Neuronal stem cell (in vitro differentiated cells): ENCODE measurements at regions not wholly inside any gene's neighbourhood (a gene's known extent, or its start where the extent isn't known, plus 50 kb on each side); places are given as distances from the start of the nearest gene placed in this dataset.

ENCODE experiments used
- DNase-seq: peaks from one replicate; pipeline ENCODE4 v3.0.0-alpha.2; 2013; ENCODE audit warnings: low spot score
- H2AFZ ChIP-seq: one replicate; pipeline ENCODE4 v1.6.1; 2013; ENCODE audit warnings: mild to moderate bottlenecking, low read length, inconsistent platforms
- H2AK5ac ChIP-seq: 2 replicates; pipeline ENCODE4 v1.6.1; 2013; ENCODE audit warnings: low read depth, mild to moderate bottlenecking, inconsistent platforms, low read length, moderate library complexity, mixed read lengths
- H2BK120ac ChIP-seq: 2 replicates; pipeline ENCODE4 v1.6.1; 2013; ENCODE audit warnings: low read depth, mild to moderate bottlenecking, inconsistent platforms, low read length, moderate library complexity, mixed read lengths
- H2BK12ac ChIP-seq: one replicate; pipeline ENCODE4 v1.6.1; 2013; ENCODE audit warnings: low read length, inconsistent platforms
- H2BK15ac ChIP-seq: 2 replicates; pipeline ENCODE4 v1.6.1; 2013; ENCODE audit warnings: mild to moderate bottlenecking, low read length, inconsistent platforms, mixed read lengths
- H2BK5ac ChIP-seq: one replicate; pipeline ENCODE4 v1.6.1; 2013; ENCODE audit warnings: inconsistent platforms, mild to moderate bottlenecking, low read length, moderate library complexity
- H3K14ac ChIP-seq: one replicate; pipeline ENCODE4 v1.6.1; 2013; ENCODE audit warnings: low read length, inconsistent platforms
- H3K18ac ChIP-seq: 2 replicates; pipeline ENCODE4 v1.6.1; 2013; ENCODE audit warnings: low read length, inconsistent platforms
- H3K23ac ChIP-seq: 2 replicates; pipeline ENCODE4 v1.6.1; 2013; ENCODE audit warnings: low read depth, mild to moderate bottlenecking, mixed read lengths, low read length, inconsistent platforms; ENCODE audit not compliant: poor library complexity
- H3K27ac ChIP-seq: replicated peaks from 3 replicates; pipeline ENCODE4 v1.5.1; 2013; ENCODE audit warnings: low read length, inconsistent platforms
- H3K27me3 ChIP-seq, 3 experiments: 2 replicates each; pipeline ENCODE4 v1.6.1; 2013; ENCODE audit warnings: low read length in 3 of 3, mild to moderate bottlenecking in 2 of 3, inconsistent platforms in 1 of 3, low read depth in 1 of 3, mixed read lengths in 1 of 3, moderate library complexity in 1 of 3; ENCODE audit not compliant: control insufficient read depth in 3 of 3, insufficient read depth in 3 of 3
- H3K36me3 ChIP-seq, 2 donors: replicated peaks in 1 of 2; 2 replicates each; pipeline ENCODE4 v1.6.1; 2013; ENCODE audit warnings: low read length in 2 of 2; ENCODE audit not compliant: control insufficient read depth in 2 of 2, insufficient read depth in 2 of 2
- H3K4ac ChIP-seq: 2 replicates; pipeline ENCODE4 v1.6.1; 2013; ENCODE audit warnings: inconsistent platforms, mild to moderate bottlenecking, low read length, moderate library complexity
- H3K4me1 ChIP-seq, 2 donors: 1 replicate in 1 of 2; 2 replicates in 1 of 2; pipeline ENCODE4 v1.6.1; 2013; ENCODE audit warnings: low read length in 2 of 2, low read depth in 1 of 2; ENCODE audit not compliant: control insufficient read depth in 2 of 2, insufficient read depth in 1 of 2
- H3K4me2 ChIP-seq: one replicate; pipeline ENCODE4 v1.6.1; 2013; ENCODE audit warnings: mild to moderate bottlenecking, low read length, inconsistent platforms; ENCODE audit not compliant: insufficient read depth, poor library complexity, severe bottlenecking
- H3K4me3 ChIP-seq, 2 donors: 2 replicates each; pipeline ENCODE4 v1.5.1; 2013; ENCODE audit warnings: low read length in 2 of 2, mild to moderate bottlenecking in 2 of 2, inconsistent platforms in 1 of 2, moderate library complexity in 1 of 2
- H3K79me1 ChIP-seq: one replicate; pipeline ENCODE4 v1.6.1; 2013; ENCODE audit warnings: low read depth, mild to moderate bottlenecking, inconsistent platforms, low read length, moderate library complexity
- H3K9ac ChIP-seq: one replicate; pipeline ENCODE4 v1.6.1; 2013; ENCODE audit warnings: mild to moderate bottlenecking, low read depth, low read length, inconsistent platforms; ENCODE audit not compliant: poor library complexity
- H3K9me3 ChIP-seq, 2 donors: replicated peaks in 1 of 2; 2 replicates each; pipeline versions ENCODE3 to v1.6.1; 2013; ENCODE audit warnings: low read length in 2 of 2, mild to moderate bottlenecking in 2 of 2, inconsistent platforms in 1 of 2, low read depth in 1 of 2, mixed read lengths in 1 of 2, moderate library complexity in 1 of 2; ENCODE audit not compliant: control insufficient read depth in 2 of 2, insufficient read depth in 1 of 2
- H4K8ac ChIP-seq: one replicate; pipeline ENCODE4 v1.6.1; 2013; ENCODE audit warnings: low read depth, mild to moderate bottlenecking, inconsistent platforms, low read length, moderate library complexity
- H4K91ac ChIP-seq: one replicate; pipeline ENCODE4 v1.6.1; 2013; ENCODE audit warnings: low read length, low read depth, mild to moderate bottlenecking, inconsistent platforms; ENCODE audit not compliant: poor library complexity
- WGBS, 2 donors: extraction: QIAGEN DNeasy Blood & Tissue Kit; methylation state at CpG; one replicate each; pipeline ENCODE4 v1.1.7; 2013; ENCODE audit warnings: missing lambda C conversion rate in 2 of 2, mixed read lengths in 1 of 2; ENCODE audit not compliant: insufficient read length in 2 of 2, insufficient replicate concordance in 1 of 2; ENCODE audit errors: extremely low coverage in 2 of 2; 5-methylcytosine and 5-hydroxymethylcytosine counted together

DNA sequence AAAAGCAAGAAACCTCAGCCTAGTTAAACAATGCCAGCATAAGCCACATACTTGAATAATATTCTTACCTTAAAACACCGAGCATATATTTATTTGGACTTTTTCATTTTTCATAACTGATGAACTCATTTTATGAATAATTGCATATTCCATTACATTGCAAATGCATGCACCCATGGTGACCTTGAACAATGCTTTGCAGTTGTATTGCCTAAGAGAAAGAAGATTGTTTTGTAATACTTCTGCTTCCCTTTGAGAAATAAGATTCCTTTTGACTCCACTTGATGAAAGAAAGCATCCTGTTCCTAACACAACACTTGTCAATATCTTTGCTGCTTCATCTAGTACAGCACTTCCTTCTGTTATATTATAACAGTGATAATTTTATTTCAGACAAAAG is 1182.2 kb downstream of the FLRT2 start:
- no CpG with 5 or more reads among the region's 1 CpG for WGBS, 2 donors
- no peak overlapping the region for H4K8ac ChIP-seq

GRCh38 chr14:86708846-86709339 is 1178.9 kb downstream of the FLRT2 start:
- H4K8ac ChIP-seq: no peak overlapping the region
- H2BK12ac ChIP-seq: no peak overlapping the region
- no peak overlapping the region for H2BK15ac ChIP-seq
- no peak overlapping the region for H4K91ac ChIP-seq
- no peak overlapping the region for H3K18ac ChIP-seq
- H3K9me3 ChIP-seq: no peaks in the 10 kb centered on the region
- no peak overlapping the region for H3K23ac ChIP-seq
- H2BK5ac ChIP-seq: no peak overlapping the region
- no peak overlapping the region for H2AK5ac ChIP-seq
- H3K4me2 ChIP-seq: no peak overlapping the region
- no peaks in the 10 kb centered on the region for H3K36me3 ChIP-seq
- no peak overlapping the region for H3K27ac ChIP-seq
- H3K4me1 ChIP-seq: no peaks in the 10 kb centered on the region
- H3K4me3 ChIP-seq: no peak overlapping the region
- H2AFZ ChIP-seq: no peak overlapping the region
- no peak overlapping the region for H3K4ac ChIP-seq
- DNase-seq: no peak
- no peak overlapping the region for H3K14ac ChIP-seq
- no peak overlapping the region for H2BK120ac ChIP-seq
- H3K79me1 ChIP-seq: no peaks in the 10 kb centered on the region
- no peak overlapping the region for H3K9ac ChIP-seq
- no peaks in the 10 kb centered on the region for H3K27me3 ChIP-seq

More for the DNA sequence above, 1182.2 kb downstream of the FLRT2 start:
- no peak overlapping the region for H3K14ac ChIP-seq
- H3K27ac ChIP-seq: no peak overlapping the region
- no peak overlapping the region for H3K4ac ChIP-seq
- no peak overlapping the region for H3K4me2 ChIP-seq
- H3K9ac ChIP-seq: no peak overlapping the region
- H2BK120ac ChIP-seq: no peak overlapping the region
- H3K4me3 ChIP-seq: no peak overlapping the region
- H2AFZ ChIP-seq: no peak overlapping the region
- no peak overlapping the region for H3K18ac ChIP-seq
- no peaks in the 10 kb centered on the region for H3K27me3 ChIP-seq
- H3K23ac ChIP-seq: no peak overlapping the region
- H2BK12ac ChIP-seq: no peak overlapping the region
- H4K91ac ChIP-seq: no peak overlapping the region
- peaks cover 1% of the 10 kb centered on the region for H3K79me1 ChIP-seq
- no peak overlapping the region for H2BK15ac ChIP-seq
- no peaks in the 10 kb centered on the region for H3K9me3 ChIP-seq
- no peak overlapping the region for H2BK5ac ChIP-seq
- no peak overlapping the region for H2AK5ac ChIP-seq
- no peaks in the 10 kb centered on the region for H3K36me3 ChIP-seq
- no peaks in the 10 kb centered on the region for H3K4me1 ChIP-seq
- DNase-seq: no peak

GRCh38 chr14:86707071-86707470 is 1177.1 kb downstream of the FLRT2 start:
- no peak for DNase-seq

DNA sequence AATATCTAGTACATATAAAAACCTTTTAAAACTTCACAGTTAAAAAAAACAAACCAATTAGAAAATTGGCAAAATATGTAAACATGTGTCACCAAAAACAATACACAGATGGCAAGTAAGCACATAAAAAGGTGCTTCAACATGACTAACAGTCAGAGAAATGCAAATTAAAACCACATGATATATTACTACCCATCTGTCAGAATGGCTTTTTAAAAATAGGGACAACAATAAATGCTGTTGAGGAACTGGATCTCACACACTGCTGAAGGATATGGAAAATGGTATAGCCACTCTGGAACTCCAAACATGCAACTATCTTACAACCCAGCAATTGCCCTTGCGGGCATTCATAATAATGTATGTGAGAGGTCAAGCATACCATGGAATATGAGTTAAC is 1153.6 kb downstream of the FLRT2 start:
- Histone ChIP-seq H3K36me3 (no peaks in the 10 kb centered on the region), H3K18ac (no peak overlapping the region), H3K27me3 (no peaks in the 10 kb centered on the region), H2BK5ac (no peak overlapping the region), H2BK12ac (no peak overlapping the region), H3K4me3 (no peak overlapping the region), H4K91ac (no peak overlapping the region), H3K27ac (no peak overlapping the region), H3K9me3 (no peaks in the 10 kb centered on the region), H3K4me1 (no peaks in the 10 kb centered on the region), H2BK120ac (no peak overlapping the region), H3K4me2 (no peak overlapping the region), H3K23ac (no peak overlapping the region), H2BK15ac (no peak overlapping the region), H3K9ac (no peak overlapping the region), H4K8ac (no peak overlapping the region), H2AK5ac (no peak overlapping the region), H2AFZ (no peak overlapping the region), H3K4ac (no peak overlapping the region), H3K14ac (no peak overlapping the region), H3K79me1 (no peaks in the 10 kb centered on the region)
- DNase-seq: no peak
- WGBS, 2 donors: no CpG with 5 or more reads among the region's 1 CpG

More at GRCh38 chr14:86707071-86707470, 1177.1 kb downstream of the FLRT2 start:
- no peak overlapping the region for H2BK5ac ChIP-seq
- H3K9ac ChIP-seq: no peak overlapping the region
- no peak overlapping the region for H2AFZ ChIP-seq
- H3K23ac ChIP-seq: no peak overlapping the region
- H3K9me3 ChIP-seq: no peaks in the 10 kb centered on the region
- H2BK15ac ChIP-seq: no peak overlapping the region
- H3K36me3 ChIP-seq: no peaks in the 10 kb centered on the region
- no peaks in the 10 kb centered on the region for H3K4me1 ChIP-seq
- H2AK5ac ChIP-seq: no peak overlapping the region
- H2BK120ac ChIP-seq: no peak overlapping the region
- no peak overlapping the region for H3K4me2 ChIP-seq
- H3K27me3 ChIP-seq: no peaks in the 10 kb centered on the region
- H3K79me1 ChIP-seq: no peaks in the 10 kb centered on the region
- H3K18ac ChIP-seq: no peak overlapping the region
- H4K8ac ChIP-seq: no peak overlapping the region
- H3K27ac ChIP-seq: no peak overlapping the region
- no peak overlapping the region for H3K4ac ChIP-seq
- no peak overlapping the region for H4K91ac ChIP-seq
- H3K14ac ChIP-seq: no peak overlapping the region
- H3K4me3 ChIP-seq: no peak overlapping the region
- H2BK12ac ChIP-seq: no peak overlapping the region
